ENCODE measurements at regions not wholly inside any gene's neighbourhood (a gene's known extent, or its start where the extent isn't known, plus 50 kb on each side); places are given as distances from the start of the nearest gene placed in this dataset.

GRCh38 chr7:91378131-91378530 is 113.9 kb downstream of the FZD1 start:
- TF ChIP-seq MLX (CRISPR knock-in tag; IDR thresholded peaks at IDR 0.05): no peak
- no peak for TF ChIP-seq PRDM15 (CRISPR knock-in tag; IDR thresholded peaks at IDR 0.05)
- TF ChIP-seq, protein P1, sequence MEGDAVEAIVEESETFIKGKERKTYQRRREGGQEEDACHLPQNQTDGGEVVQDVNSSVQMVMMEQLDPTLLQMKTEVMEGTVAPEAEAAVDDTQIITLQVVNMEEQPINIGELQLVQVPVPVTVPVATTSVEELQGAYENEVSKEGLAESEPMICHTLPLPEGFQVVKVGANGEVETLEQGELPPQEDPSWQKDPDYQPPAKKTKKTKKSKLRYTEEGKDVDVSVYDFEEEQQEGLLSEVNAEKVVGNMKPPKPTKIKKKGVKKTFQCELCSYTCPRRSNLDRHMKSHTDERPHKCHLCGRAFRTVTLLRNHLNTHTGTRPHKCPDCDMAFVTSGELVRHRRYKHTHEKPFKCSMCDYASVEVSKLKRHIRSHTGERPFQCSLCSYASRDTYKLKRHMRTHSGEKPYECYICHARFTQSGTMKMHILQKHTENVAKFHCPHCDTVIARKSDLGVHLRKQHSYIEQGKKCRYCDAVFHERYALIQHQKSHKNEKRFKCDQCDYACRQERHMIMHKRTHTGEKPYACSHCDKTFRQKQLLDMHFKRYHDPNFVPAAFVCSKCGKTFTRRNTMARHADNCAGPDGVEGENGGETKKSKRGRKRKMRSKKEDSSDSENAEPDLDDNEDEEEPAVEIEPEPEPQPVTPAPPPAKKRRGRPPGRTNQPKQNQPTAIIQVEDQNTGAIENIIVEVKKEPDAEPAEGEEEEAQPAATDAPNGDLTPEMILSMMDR (IDR thresholded peaks at IDR 0.05): no peak
